NCI-H524 (cell line): ENCODE measurements at regions not wholly inside any gene's neighbourhood (a gene's known extent, or its start where the extent isn't known, plus 50 kb on each side); places are given as distances from the start of the nearest gene placed in this dataset.

Source experiments
- DNase-seq, 2 experiments: peaks; one replicate each; lab custom pipeline; 2025; lab: John Stamatoyannopoulos, UW

DNA sequence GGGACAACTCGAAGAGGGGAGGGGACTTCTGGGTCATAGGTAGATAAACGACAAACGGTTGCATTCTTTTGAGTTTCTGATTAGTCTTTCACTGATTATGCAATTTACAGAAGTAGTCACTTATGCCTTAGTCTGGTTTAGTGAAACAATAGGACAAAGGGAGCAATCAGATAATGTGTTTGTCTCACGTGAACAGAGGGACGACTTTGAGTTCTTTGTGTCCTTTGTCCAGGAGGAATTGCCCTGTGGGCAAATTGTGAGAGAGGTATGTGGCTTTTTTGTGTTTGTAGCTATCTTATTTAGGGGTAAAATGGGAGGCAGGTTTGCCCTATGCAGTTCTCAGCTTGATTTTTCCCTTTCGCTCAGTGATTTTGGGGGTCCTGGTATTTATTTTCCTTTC lies 362.9 kb upstream of the PCDH20 start:
- no peak for DNase-seq

DNA sequence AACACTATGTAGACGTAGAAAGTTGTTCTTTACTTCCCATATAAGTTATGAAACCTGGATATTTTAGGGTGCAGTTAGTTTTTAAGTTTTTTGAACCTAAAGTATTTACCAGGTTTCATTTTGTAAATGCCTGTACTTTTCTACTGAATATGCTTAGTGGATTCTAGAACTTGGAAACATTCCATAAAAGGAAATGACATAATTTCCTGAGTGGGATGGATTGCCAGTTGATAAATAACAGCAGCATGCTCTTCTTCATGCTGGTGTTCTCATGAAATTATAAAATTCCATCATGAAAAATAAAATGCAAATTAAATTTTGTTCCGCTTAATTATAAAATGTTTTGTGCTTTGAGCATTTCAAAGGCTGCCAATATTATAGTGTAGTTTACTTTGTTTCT lies 362.2 kb upstream of the PCDH20 start:
- no peak for DNase-seq

DNA sequence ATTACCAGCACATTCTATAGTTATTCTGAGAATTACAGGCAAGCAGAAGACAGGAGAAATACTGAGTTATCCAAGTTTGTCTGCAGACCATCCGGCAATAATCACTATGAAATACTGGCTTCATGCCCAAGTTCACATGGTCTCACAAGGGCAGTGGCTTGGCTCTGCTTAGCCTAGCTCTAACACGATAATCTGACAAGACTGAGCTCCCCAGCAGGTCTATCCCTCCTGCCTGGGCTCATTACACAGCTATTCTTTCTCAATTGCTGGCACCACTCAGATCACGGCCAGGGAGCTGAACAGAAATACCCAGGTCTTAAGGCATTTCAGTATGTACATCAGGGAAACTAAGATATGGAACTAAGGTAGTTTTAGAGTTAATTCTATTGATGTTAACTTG lies 361.6 kb upstream of the PCDH20 start:
- no peak for DNase-seq

DNA sequence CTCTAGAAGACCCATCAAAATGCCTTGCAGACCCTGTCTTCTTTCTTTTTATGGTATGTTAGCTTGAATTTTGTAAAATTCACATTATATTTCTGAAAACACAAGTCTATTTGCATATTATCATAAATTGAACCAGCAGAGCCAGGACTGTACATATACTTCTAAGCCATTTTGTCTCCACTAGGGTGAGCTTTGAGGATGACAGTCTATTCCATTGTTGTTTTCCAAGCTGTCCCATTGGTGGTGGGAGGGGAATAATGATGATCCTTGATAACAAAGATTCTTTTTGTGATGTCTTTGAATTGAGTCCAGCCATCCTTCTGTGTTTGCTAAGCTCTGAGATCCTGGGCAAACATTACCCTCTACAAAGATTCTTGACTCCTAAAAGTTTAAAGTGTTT lies 359.3 kb upstream of the PCDH20 start:
- DNase-seq, result no peak

DNA sequence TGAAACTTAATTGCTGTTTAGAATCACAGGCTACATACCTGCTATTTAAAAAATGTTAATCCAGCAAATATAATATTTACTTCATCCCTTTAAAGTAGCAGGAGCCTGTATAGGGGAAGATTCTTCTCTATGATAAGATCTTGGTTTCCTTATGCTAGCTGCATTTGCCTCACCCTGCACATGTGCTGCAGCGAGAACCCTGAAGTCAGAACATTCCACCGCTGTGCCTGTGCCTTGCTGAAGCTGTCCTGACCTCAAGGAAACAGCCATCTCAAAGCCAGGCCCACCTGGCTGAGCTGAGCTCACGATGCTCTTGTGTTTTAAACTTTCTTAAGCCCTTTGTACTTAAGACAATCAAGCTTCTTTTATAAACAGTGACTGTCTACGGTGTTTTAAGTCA lies 355.0 kb upstream of the PCDH20 start:
- DNase-seq, result no peak

DNA sequence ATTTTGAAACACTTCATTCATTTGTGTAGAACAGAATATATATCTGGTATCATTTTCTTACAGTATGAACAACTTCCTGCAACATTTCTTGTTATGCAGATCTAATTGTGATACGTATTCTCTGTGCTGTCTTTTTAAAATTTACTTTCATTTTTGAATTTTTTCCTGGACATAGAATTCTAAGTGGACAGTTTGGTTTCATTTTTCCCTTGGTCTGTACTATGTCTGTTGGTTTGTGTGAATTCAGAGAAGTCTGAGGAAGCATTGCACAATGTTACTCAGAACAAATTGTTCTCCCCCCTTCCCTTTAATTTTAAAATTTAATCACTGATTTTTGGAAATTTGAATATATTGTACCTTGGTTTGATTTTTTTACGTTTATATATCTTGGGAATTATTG lies 352.5 kb upstream of the PCDH20 start:
- DNase-seq, result no peak

DNA sequence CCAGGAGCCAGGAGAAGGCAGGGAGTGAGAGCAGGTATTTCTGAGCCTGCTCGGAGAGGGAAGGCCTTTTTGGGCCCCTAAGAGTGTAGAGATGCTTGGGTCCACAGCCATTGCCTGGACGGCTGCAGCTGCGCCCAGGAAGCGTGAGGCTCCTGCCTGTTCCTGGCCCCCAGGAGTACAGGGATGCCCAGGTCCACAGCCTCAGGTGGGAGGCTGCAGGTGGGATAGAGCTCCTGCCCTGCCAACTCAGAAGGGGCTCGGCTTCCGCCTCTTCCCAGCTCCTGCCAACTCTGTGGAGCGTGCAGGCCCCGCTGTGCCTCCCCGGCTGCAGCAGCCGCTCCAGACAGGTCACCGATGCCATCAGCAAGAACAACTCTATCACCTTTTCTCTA lies 351.0 kb upstream of the PCDH20 start:
- DNase-seq, result no peak

DNA sequence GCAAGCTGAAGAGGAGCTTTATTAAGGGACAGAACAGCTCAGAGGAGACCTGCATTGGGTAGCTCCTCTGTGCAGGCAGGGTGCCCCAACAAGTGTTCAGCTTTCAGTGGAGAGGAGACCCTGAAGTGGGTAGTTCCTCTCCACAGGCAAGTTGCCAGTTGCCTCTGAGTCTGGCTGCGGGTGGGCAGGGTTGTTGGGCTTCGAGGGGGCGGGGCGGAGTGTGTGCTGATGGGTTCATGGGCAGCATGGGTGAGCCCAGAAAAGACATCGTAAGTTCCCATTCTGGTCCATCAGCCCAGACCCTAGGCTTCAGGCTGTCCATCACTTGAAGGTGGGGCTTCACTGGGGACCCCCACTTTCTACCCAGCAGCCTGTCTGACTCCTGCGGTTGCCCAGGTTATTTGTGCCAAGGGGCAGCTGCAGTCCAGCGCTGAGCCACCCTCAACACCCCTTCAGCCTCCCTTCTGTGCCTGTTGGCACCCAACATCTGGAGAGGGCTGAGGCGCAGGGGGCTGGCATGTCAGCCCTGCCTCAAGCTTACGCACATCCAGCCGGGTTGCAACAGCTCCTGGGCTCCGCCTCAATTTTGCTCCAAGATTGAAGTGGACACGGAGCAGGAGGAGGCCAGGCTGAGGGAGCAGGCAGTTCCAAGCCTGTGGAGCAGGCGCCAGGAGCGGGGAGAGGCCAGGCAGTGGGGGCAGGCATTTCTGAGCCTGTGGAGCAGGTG lies 350.5 kb upstream of the PCDH20 start:
- no peak for DNase-seq

DNA sequence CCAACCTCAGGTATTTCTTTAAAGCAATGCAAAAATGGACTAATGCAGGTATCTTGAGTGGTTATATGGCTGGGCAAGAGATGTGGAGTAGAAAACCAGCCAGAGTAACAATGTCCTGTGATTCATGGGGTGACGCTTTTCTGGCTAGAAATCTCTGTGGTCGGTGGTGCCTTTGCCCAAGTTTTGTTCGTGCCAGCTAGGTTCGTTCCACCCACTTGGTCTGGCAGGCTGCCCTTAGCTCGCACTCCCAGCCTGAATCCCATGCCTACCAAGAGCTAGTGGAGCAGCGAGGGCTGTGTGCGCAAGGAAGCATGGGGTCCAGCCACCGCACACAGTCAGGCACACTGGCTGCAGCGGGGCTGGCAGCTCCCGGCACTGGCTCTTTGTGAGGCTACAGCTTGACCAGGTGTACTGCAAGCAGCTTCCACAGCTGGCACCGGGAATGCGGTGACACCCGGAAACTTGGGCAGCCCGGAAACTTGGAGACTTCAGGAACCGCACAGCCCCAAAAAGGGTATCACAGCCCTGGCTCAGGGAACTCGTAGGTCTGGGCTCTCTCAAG lies 349.6 kb upstream of the PCDH20 start:
- DNase-seq, result no peak

DNA sequence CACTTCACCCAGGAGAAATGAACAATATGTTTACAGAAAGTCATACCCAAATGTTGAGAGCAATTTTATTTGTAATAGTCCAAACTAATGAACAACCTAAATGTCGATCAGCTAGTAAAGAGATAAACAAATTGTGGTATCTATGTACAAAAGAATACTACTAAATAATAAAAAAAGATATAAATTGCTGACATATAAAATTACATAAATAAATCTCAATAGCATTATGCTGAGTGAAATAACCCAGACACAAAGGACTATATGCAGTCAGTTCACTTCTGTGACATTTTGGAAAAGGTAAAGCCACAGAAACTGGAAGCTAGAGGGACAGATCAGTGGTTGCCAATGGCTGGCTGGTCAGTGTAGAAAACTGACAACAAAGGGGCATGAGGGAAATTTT lies 346.0 kb upstream of the PCDH20 start:
- DNase-seq, result no peak

DNA sequence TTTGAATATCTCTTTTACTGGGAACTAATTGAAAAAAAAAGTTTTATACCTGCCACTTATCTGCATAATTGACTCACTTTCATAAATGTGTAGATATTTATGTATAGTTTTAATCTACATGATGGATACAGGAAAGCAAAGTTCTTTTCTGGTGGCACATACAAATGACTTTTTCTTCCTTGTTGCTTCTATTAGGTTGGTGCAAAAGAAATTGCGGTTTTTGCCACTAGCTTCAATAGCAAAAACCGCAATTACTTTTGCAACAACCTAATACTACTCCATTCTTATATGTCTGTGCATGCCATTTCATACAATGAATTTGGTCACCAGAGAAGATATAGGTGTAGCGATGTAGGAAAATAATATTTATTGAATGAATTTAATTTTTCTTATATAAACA lies 344.5 kb upstream of the PCDH20 start:
- no peak for DNase-seq

DNA sequence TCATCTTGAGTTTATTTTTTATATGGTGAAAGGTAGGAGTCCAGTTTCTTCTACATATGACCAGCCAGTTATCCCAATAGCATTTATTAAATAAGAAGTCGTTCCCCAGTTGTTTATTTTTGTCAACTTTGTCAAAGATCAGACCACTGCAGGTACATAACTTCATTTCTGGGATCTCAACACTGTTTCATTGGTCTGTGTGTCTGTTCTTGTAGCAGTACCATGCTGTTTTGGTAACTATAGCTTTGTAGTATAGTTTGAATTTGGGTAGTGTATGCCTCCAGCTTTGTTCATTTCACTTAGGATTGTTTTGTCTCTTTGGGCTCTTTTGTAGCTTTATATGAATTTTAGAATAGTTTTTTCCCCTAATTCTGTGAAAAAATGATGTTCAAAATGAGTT lies 340.4 kb upstream of the PCDH20 start:
- DNase-seq, result no peak

DNA sequence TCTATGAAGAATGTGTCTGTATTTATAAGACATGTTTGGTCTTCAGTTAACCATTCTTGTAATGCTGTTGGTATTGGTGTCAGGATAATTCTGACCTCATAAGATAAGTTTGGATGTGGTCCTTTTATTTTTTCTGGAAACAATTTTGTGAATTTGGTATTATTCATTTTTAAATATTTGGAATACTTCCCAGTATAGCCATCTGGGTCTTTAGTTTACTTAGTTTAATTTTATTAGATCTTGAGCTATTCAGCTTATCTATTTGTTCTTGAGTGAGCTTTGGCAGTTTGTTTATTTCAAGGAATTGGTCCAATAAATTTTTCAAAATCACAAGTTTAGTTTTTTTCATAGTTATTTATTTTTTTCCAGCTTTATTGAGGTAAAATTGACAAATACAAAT lies 335.4 kb upstream of the PCDH20 start:
- DNase-seq, result no peak

DNA sequence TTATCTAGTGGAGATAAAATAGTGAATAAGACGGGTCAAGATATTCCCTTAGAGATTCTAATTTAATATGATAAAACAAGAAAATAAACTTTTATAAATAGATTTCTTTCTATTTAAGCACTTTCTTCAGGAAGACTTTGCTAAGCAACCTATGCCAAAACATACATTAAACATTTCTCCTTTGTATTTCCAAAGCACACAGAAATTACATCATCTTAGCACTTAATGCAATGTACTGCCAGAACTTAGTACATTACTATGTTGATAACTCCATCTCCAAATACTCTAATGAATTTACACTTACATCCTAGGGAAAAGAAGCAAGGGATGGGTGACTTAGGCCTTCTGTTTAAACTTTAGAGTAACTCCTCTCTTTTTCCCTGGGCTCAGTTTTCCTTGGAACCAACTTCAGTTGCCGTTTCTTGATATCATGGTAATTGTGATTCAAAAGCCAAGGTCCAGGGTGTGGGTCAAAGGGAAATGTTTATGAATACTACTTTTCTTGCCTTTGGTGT lies 322.6 kb upstream of the PCDH20 start:
- no peak for DNase-seq

DNA sequence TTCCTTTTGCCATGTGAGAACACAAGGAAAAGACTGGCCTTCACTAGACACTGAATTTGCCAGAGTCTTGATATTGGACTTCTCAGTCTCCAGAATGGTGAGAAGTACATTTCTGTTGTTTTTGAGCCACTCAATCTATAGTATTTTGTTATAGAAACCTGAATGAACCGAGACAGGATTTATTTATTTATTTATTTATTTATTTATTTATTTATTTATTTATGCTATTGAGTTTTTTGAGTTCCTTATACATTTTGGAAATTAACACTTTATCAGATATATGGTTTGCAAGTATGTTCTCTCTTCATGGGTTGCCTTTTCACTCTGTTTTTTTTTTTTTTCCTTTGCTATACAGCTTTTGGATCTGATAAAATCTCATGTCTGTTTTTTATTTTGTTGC lies 319.0 kb upstream of the PCDH20 start:
- no peak for DNase-seq

DNA sequence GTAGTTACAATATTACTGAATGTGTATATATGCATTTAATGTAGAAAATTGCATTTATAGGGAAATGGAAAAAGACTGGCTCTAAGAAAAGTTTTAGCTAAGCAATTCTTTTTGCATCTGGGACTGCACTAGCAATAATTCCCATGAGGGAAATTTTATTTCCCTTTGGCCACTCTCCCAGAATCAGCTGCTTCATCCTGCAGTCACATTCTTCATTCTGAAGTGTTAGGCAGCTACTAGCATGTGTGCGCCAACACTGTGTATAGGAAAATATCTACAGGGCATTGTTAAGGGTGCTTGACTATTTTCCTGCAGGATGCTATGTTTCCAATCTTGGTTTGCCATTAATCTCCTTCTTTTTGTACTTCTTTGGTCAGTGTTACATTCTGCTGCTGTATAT lies 312.8 kb upstream of the PCDH20 start:
- DNase-seq, result no peak

DNA sequence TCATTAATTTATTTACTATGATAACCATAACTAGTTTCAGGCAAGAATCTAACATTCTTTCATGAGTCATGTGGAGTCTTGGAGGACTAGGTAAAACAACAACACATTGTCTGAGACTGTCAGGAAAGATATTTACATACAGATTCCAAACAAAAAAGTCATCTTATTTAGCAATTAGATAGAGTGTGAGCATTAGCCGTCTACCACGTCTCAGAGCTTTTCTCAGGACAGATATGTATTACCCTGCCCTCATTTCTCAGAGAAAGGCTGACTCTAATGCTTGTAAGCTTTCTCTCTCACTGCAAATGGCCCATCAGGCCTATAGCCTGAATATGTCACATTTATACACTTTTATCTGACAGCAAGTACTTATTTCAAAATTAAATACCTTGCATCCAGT lies 312.1 kb upstream of the PCDH20 start:
- DNase-seq, result no peak

DNA sequence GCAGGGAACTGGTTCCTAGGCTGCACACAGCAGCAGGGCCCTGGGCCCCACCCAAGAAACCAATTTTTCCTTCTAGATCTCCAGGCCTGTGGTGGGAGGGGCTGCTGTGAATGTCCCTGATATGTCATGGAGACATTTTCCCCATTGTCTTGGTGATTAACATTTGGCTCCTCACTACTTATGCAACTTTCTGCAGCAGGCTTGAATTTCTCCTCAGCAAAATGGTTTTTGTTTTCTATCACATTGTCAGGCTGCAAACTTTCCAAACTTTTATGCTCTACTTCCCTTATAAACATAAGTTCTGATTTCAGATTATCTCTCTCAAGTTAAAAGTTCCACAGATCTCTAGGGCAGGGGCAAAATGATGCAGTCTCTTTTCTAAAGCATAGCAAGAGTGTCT lies 310.2 kb upstream of the PCDH20 start:
- DNase-seq, result no peak

DNA sequence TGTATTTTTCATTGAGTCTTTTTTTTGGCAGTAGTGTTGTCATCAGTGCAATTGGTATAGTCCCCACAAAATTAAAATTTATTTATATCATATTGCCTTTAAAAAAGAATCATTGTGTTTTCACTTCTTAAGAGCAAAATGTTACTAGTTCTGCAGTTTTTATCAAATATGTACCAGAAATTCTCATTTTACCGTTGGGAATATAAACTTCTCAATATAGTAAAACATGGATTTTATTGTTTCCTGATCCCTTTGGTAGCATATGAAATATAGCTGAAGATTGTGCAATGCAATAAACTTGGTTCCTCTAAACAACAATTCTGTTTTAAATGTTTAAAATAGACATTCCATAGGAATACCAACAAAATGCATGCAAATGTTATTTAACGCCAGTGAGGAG lies 306.5 kb upstream of the PCDH20 start:
- DNase-seq, result no peak

DNA sequence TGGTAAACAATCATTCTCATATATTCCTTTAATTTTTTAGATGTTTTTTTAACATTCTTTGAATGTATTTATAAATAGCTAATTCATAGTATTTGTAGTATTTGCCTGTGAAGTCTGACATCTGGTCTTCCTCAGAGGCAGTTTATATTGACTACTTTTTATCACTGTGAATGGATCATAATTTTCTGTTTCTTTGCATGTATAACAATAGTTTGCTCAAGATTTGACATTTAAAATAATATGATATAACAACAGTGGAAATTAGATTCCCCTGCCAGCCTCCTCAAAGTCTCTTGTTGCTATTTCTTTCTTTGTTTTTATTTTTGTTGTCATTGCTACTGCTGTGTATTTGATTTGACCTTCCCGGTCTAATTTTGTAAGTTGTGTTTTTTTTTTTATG lies 297.0 kb upstream of the PCDH20 start:
- DNase-seq, result no peak

DNA sequence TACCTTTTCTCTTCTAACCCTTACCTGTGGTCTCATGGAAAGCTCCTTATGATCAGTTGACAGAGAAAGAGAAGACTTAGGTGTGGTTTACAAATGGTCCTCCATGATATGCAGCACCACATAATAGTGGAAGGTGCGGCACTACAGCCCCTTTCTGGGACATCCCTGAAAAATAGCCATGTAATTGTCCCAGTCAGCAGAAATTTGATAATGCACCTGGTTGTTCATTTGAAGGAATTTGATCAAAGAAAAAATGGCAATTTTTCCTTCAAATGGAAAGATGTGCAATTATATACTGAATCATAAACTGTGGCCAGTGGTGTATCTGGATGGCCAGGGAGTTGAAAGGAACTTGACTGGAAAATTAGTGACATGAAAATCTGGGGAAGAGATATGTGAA lies 293.6 kb upstream of the PCDH20 start:
- DNase-seq, result no peak

DNA sequence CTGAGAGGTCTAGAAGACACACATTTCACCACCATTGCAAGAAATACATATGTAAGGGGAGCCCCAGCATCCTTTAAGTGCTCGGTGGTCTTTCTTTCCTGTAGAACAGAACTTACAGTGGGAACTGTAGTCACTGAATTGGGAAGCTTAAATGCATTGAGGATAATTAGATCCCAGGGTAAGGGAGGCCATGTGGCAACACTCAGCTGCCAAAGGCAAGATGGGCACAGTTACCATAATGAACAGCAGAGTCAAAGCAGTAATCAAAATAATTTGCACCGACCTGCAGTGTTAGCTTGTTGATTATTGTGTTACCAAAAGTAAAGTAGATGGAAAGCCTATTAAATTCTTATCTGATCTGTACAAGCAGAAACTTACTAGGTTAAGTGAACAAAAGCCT lies 291.2 kb upstream of the PCDH20 start:
- no peak for DNase-seq

DNA sequence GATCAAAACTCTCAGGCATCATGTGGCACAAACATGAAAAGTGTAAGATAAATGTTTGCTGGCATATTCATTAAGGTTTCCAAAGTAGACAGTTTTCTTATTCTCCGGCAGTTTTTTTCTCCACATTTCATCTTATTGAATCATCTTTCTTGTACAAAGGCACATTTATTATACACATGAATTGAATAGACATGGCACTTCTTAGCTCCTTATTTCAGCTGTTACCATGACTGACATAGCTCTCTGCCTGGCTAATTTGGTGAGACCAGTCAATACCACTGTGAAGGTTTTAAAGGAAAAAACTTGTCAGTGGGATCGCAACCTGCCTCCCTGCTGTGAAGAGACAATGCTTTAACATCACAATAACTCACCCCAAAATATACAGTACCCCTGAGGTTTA lies 285.0 kb upstream of the PCDH20 start:
- DNase-seq, result no peak

DNA sequence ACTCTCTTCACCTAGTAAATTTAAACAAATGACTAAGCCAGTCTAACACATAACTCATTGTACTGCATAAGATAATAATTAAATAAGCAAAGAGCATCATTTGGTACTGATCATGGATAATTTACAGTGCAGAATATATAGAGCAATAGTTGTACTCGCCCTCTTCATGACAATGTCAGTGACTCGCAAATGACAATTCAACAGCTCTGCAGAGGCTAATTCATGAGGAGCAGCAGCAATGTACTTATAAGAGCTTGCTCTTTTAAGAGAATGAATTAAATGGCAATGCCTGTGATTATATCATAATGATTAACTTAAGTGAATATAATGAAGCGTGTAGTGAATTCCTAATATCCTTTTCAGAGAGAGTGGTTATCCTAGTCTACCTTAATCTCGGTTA lies 284.5 kb upstream of the PCDH20 start:
- no peak for DNase-seq
